ENCODE measurements at regions not wholly inside any gene's neighbourhood (a gene's known extent, or its start where the extent isn't known, plus 50 kb on each side); places are given as distances from the start of the nearest gene placed in this dataset.
"Not testable (repeated sequence)": the region's sequence is repeated elsewhere in the genome, so short reads cannot be mapped to it uniquely, and the experiment has no call there.

GRCh38 chr7:118969370-118969769 is 744.9 kb downstream of the ANKRD7 start:
- intact Hi-C loops (cut with micrococcal nuclease): no loop called here
- ATAC-seq: no peak
- no peak for DNase-seq

GRCh38 chr7:118971706-118972105 is 747.2 kb downstream of the ANKRD7 start:
- ATAC-seq: no peak
- intact Hi-C loops (cut with micrococcal nuclease): no loop called here
- DNase-seq: no peak

GRCh38 chr7:118974836-118975235 is 750.3 kb downstream of the ANKRD7 start:
- intact Hi-C loops (cut with micrococcal nuclease): no loop called here
- ATAC-seq (no peak), DNase-seq (no peak)

- no peak for ATAC-seq
Observed at GRCh38 chr7:118995350-118995749, 770.8 kb downstream of the ANKRD7 start.

GRCh38 chr7:119007236-119007635 is 782.7 kb downstream of the ANKRD7 start:
- ATAC-seq (no peak), DNase-seq (no peak)
- intact Hi-C loops (cut with micrococcal nuclease): no loop called here

More at GRCh38 chr7:118995350-118995749, 770.8 kb downstream of the ANKRD7 start:
- no peak for DNase-seq
- intact Hi-C loops (cut with micrococcal nuclease): no loop called here

- intact Hi-C loops (cut with micrococcal nuclease): no loop called here
- ATAC-seq (no peak), DNase-seq (no peak)
Observed at GRCh38 chr7:119010635-119011034, 786.1 kb downstream of the ANKRD7 start.

GRCh38 chr7:119026391-119026790 is 801.9 kb downstream of the ANKRD7 start:
- ATAC-seq (no peak), DNase-seq (no peak)
- intact Hi-C loops (cut with micrococcal nuclease): no loop called here

- intact Hi-C loops (cut with micrococcal nuclease): no loop called here
- DNase-seq: no peak
- no peak for ATAC-seq
Observed at GRCh38 chr7:119028736-119029135, 804.2 kb downstream of the ANKRD7 start.

- DNase-seq; intact Hi-C loops (cut with micrococcal nuclease); ATAC-seq: not testable (repeated sequence)
Observed at GRCh38 chr7:119032136-119032535, 807.6 kb downstream of the ANKRD7 start.

- no peak for ATAC-seq
- intact Hi-C loops (cut with micrococcal nuclease): no loop called here
- DNase-seq: no peak
Observed at GRCh38 chr7:119033641-119034040, 809.1 kb downstream of the ANKRD7 start.

GRCh38 chr7:119037941-119038340 is 813.4 kb downstream of the ANKRD7 start:
- intact Hi-C loops (cut with micrococcal nuclease): no loop called here
- no peak for DNase-seq
- no peak for ATAC-seq

GRCh38 chr7:119046068-119046467 is 821.6 kb downstream of the ANKRD7 start:
- ATAC-seq (no peak), DNase-seq (no peak)
- intact Hi-C loops (cut with micrococcal nuclease): no loop called here

- DNase-seq (no peak), ATAC-seq (no peak)
- intact Hi-C loops (cut with micrococcal nuclease): no loop called here
Observed at GRCh38 chr7:119065966-119066365, 841.5 kb downstream of the ANKRD7 start.

- ATAC-seq (no peak), DNase-seq (no peak)
- intact Hi-C loops (cut with micrococcal nuclease): no loop called here
Observed at GRCh38 chr7:119086026-119086425, 861.5 kb downstream of the ANKRD7 start.

- intact Hi-C loops (cut with micrococcal nuclease): no loop called here
- DNase-seq: no peak
- no peak for ATAC-seq
Observed at GRCh38 chr7:119090851-119091250, 866.3 kb downstream of the ANKRD7 start.

GRCh38 chr7:119096683-119097082 is 872.2 kb downstream of the ANKRD7 start:
- DNase-seq (no peak), ATAC-seq (no peak)
- intact Hi-C loops (cut with micrococcal nuclease): no loop called here

- ATAC-seq; DNase-seq; intact Hi-C loops (cut with micrococcal nuclease): not testable (repeated sequence)
Observed at GRCh38 chr7:119100611-119101258, 876.2 kb downstream of the ANKRD7 start.

GRCh38 chr7:119102291-119102690 is 877.8 kb downstream of the ANKRD7 start:
- intact Hi-C loops (cut with micrococcal nuclease): no loop called here
- ATAC-seq: no peak

GRCh38 chr7:119105381-119105780 is 880.9 kb downstream of the ANKRD7 start:
- intact Hi-C loops (cut with micrococcal nuclease): no loop called here
- DNase-seq (no peak), ATAC-seq (no peak)

More at GRCh38 chr7:119102291-119102690, 877.8 kb downstream of the ANKRD7 start:
- DNase-seq: no peak

GRCh38 chr7:119123326-119123725 is 898.8 kb downstream of the ANKRD7 start:
- DNase-seq (no peak), ATAC-seq (no peak)
- intact Hi-C loops (cut with micrococcal nuclease): no loop called here

GRCh38 chr7:119127706-119128105 is 903.2 kb downstream of the ANKRD7 start:
- intact Hi-C loops (cut with micrococcal nuclease): no loop called here
- DNase-seq: no peak
- ATAC-seq: no peak

GRCh38 chr7:119132436-119132835 is 907.9 kb downstream of the ANKRD7 start:
- ATAC-seq (no peak), DNase-seq (no peak)
- intact Hi-C loops (cut with micrococcal nuclease): no loop called here

Measured in left ventricle myocardium superior (tissue), 1 donor.